ENCODE measurements at regions not wholly inside any gene's neighbourhood (a gene's known extent, or its start where the extent isn't known, plus 50 kb on each side); places are given as distances from the start of the nearest gene placed in this dataset.

- TF ChIP-seq CTCF (conservative IDR thresholded peaks at IDR 0.05 in 1 of 2, IDR thresholded peaks at IDR 0.05 in 1 of 2; ENCODE audit: low read depth in 1 of 2, low read length in 2 of 2) (no peak), EZH2 (IDR thresholded peaks at IDR 0.05; ENCODE audit: low read length, missing control alignments) (no peak)
Observed at GRCh38 chr11:22561283-22561682, 64.3 kb downstream of the FANCF start.

Measured in fibroblast of lung (primary cell).